Parathyroid adenoma (tissue), 2 donors: ENCODE measurements at regions not wholly inside any gene's neighbourhood (a gene's known extent, or its start where the extent isn't known, plus 50 kb on each side); places are given as distances from the start of the nearest gene placed in this dataset.

Source experiments
- H2AFZ ChIP-seq: fragments of 300-600 bp; sonication (generic); one replicate; pipeline ENCODE4 v1.7.0; 2017; ENCODE audit warnings: antibody characterized with exemption, mild to moderate bottlenecking
- H3K27ac ChIP-seq: fragments of 300-600 bp; sonication (generic); one replicate; pipeline ENCODE4 v1.7.0; 2017
- H3K27me3 ChIP-seq: fragments of 300-600 bp; sonication (generic); one replicate; pipeline ENCODE4 v1.7.0; 2017; ENCODE audit warnings: low read length; ENCODE audit not compliant: control insufficient read depth, insufficient read depth
- H3K36me3 ChIP-seq: fragments of 300-600 bp; sonication (generic); one replicate; pipeline ENCODE4 v1.7.0; 2017; ENCODE audit warnings: low read length; ENCODE audit not compliant: control insufficient read depth, insufficient read depth
- H3K4me1 ChIP-seq: fragments of 300-600 bp; sonication (generic); one replicate; pipeline ENCODE4 v1.7.0; 2017; ENCODE audit warnings: control low read depth
- H3K4me2 ChIP-seq: fragments of 300-600 bp; sonication (generic); one replicate; pipeline ENCODE4 v1.7.0; 2017; ENCODE audit warnings: low read length
- H3K4me3 ChIP-seq: fragments of 300-600 bp; sonication (generic); one replicate; pipeline ENCODE4 v1.7.0; 2017; ENCODE audit warnings: low read depth, low read length
- H3K79me2 ChIP-seq: fragments of 300-600 bp; sonication (generic); one replicate; pipeline ENCODE4 v1.7.0; 2017; ENCODE audit warnings: control low read depth
- H3K9ac ChIP-seq: fragments of 300-600 bp; sonication (generic); one replicate; pipeline ENCODE4 v1.7.0; 2017; ENCODE audit warnings: mild to moderate bottlenecking
- H3K9me3 ChIP-seq: fragments of 300-600 bp; sonication (generic); one replicate; pipeline ENCODE4 v1.7.0; 2017; ENCODE audit warnings: low read length; ENCODE audit not compliant: control insufficient read depth
- CTCF ChIP-seq: fragments of 300-600 bp; sonication (generic); IDR thresholded peaks from one replicate; pipeline ENCODE4 v1.7.0; 2017; ENCODE audit warnings: antibody characterized with exemption, mild to moderate bottlenecking
- donor health status: primary hyperparathyroidism.

DNA sequence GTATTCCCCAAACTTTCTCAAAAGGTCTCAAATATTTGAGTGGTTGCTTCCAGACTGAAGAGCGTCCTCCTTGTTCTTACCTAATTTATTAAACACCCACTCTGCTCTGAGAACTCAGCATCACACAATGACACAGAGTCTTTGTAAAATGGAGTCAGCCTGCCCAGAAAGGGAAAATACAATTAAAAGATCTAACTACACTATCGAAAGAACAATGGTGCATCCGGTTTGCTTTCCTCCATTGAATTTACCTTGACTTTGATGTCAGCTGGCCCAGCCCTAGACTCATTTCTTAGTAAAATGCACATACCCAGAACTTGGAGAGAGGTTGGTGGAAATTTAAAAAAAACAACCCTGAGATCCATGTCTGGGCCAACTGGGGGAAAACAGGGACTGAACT, 120.7 kb upstream of the SERP2 start:
- Histone ChIP-seq H3K4me1 (no peaks in the 10 kb centered on the region), H3K36me3 (no peaks in the 10 kb centered on the region), H3K9me3 (no peaks in the 10 kb centered on the region), H2AFZ (no peak overlapping the region), H3K79me2 (no peaks in the 10 kb centered on the region), H3K4me2 (no peak overlapping the region), H3K9ac (no peak overlapping the region), H3K27me3 (no peaks in the 10 kb centered on the region), H3K27ac (no peak overlapping the region), H3K4me3 (no peak overlapping the region)
- TF ChIP-seq CTCF: no peak

DNA sequence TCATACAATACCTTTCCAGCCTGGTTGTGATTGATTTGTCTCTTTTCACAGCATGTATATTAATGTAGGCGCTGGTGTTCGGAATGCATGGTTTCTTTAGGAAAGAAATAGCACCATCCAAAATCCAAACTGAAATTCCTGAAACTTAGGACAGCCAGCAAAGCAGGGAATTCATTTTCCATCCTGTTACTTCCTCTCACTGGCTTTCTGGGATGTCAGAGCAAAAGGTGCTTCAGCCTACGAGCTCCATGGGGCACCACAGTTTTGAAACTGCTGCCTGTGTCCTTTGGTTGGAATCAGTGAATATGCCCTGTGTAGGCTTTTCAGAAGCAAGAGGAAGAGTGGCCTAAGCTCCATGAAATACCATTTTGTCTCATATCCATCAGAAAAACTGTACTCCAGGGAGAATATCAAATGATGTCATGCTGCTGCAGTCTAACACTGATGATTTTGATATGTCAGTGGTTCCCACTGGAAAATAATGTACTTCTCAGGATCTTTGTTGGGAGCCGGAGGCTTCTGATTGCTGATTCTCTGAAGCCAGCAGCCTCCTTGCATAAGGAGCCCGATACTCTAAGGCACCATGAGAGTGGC, 117.8 kb upstream of the SERP2 start:
- Histone ChIP-seq H3K4me2 (no peak overlapping the region), H3K27me3 (no peaks in the 10 kb centered on the region), H3K27ac (no peak overlapping the region), H3K4me3 (no peak overlapping the region), H3K36me3 (no peaks in the 10 kb centered on the region), H3K79me2 (no peaks in the 10 kb centered on the region), H3K9ac (no peak overlapping the region), H3K4me1 (no peaks in the 10 kb centered on the region), H3K9me3 (no peaks in the 10 kb centered on the region), H2AFZ (no peak overlapping the region)
- no peak for TF ChIP-seq CTCF

DNA sequence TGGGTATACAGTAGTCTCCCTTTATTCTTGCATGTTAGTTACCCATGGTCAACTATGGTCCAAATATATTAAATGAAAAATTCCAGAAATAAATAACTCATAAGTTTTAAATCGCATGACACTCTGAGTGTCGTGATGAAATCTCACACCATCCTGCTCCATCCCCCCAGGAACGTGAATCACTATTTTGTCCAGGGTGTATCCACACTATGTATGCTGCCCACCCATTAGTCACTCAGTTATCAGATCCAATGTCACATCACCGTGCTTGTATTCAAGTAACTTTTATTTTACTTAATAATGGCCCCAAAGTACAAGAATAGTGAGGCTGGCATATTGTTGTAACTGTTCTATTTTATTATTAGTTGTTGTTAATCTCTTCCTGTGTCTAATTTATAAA, 115.8 kb upstream of the SERP2 start:
- no peak overlapping the region for H3K4me3 ChIP-seq
- H3K9ac ChIP-seq: no peak overlapping the region
- TF ChIP-seq CTCF: no peak
- no peaks in the 10 kb centered on the region for H3K4me1 ChIP-seq
- no peak overlapping the region for H2AFZ ChIP-seq
- no peaks in the 10 kb centered on the region for H3K36me3 ChIP-seq
- H3K4me2 ChIP-seq: no peak overlapping the region
- H3K27ac ChIP-seq: no peak overlapping the region
- H3K79me2 ChIP-seq: no peaks in the 10 kb centered on the region
- H3K9me3 ChIP-seq: no peaks in the 10 kb centered on the region
- no peaks in the 10 kb centered on the region for H3K27me3 ChIP-seq

DNA sequence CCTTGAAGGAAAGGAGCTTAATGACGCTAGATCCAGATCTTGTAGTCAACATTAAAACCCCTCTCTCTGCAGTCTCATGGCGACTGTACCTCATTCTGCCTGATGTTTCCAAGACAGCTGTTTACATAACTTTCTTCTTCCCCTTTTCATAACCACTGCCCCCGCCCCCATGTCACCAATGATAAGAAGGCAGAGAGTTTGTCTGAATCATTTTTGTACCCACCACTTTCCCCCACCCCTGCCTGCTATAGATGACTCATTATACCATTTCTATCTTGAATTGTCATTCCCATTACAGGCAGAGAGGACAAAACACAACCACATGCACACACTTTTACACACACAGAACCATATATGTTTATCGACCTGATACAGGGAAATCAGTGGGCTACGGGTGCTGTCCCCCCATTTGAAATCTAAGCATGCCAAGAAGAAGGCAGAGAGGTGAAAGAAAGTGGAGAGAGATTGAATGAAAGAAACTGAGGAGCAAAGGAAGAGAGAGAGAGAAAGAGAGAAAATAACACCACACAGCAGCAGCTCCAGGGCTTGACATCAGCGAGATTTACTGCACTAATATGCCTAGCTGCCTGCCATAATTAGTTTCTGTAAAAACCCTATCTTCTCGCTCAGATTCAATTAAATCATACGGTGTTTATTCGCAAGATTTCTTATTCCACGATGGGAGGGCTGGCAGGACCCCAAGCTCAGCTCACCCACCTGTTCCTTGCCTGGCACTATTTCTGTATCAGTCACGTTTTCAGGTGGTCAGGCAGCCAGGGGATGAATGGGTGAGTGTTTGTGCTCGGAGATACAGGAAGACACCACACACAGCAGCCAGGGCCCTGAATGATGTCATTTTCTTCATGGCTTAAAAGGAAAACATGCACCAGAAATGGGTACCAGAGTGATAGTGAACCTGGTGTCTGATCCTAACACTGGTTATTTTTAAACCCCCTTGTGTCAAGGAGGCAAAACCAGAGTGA, 114.3 kb upstream of the SERP2 start:
- no peak for TF ChIP-seq CTCF
- H3K36me3 ChIP-seq: no peaks in the 10 kb centered on the region
- no peak overlapping the region for H3K9ac ChIP-seq
- no peaks in the 10 kb centered on the region for H3K79me2 ChIP-seq
- no peaks in the 10 kb centered on the region for H3K4me1 ChIP-seq
- no peak overlapping the region for H2AFZ ChIP-seq
- H3K4me2 ChIP-seq: no peak overlapping the region
- H3K4me3 ChIP-seq: no peak overlapping the region
- H3K27me3 ChIP-seq: no peaks in the 10 kb centered on the region
- H3K9me3 ChIP-seq: no peaks in the 10 kb centered on the region
- H3K27ac ChIP-seq: no peak overlapping the region
